Endothelial cell of umbilical vein (primary cell): ENCODE measurements at regions not wholly inside any gene's neighbourhood (a gene's known extent, or its start where the extent isn't known, plus 50 kb on each side); places are given as distances from the start of the nearest gene placed in this dataset.

Source experiments
- BruUV-seq: library from RNA; stranded (reverse); fragments of 400-500 nt; replicated peaks from 2 replicates; lab custom pipeline; 2021; lab: Mats Ljungman, UMichigan
- CTCF ChIA-PET: fragments of 300-600, 350-600 bp; sonication (Branson Sonifier 250); formaldehyde crosslinking; loops from one replicate; lab custom pipeline; 2021; ENCODE audit warnings: antibody characterized with exemption, inconsistent platforms; lab: Charles Lee
- POLR2A ChIA-PET: fragments of 300-600, 350-600 bp; sonication (Branson Sonifier 250); formaldehyde crosslinking; loops from one replicate; lab custom pipeline; 2021; ENCODE audit warnings: antibody characterized with exemption, inconsistent platforms; lab: Charles Lee
- DNase-seq: peaks from one replicate; pipeline ENCODE4 v3.0.0-alpha.2; 2011; ENCODE audit warnings: low read depth, low spot score
- FAIRE-seq: peaks from 2 replicates; lab custom pipeline; 2011; peaks lifted over from hg19 to GRCh38; lab: Jason Lieb, UNC
- H2AFZ ChIP-seq: 2 replicates; pipeline ENCODE4 v1.6.0; 2012; ENCODE audit warnings: low read depth, low read length, control low read depth, inconsistent platforms
- H3K27ac ChIP-seq: 2 replicates; pipeline ENCODE4 v1.5.1; 2011; ENCODE audit warnings: low read depth, mild to moderate bottlenecking, control low read depth, low read length, moderate library complexity; ENCODE audit not compliant: insufficient read depth
- H3K27me3 ChIP-seq, 2 experiments: 2 replicates each; pipeline versions ENCODE4 v1.6.0 to v1.6.1; 2011; ENCODE audit warnings: low read length in 2 of 2, mixed read lengths in 1 of 2; ENCODE audit not compliant: control insufficient read depth in 2 of 2, insufficient read depth in 2 of 2
- H3K36me3 ChIP-seq, 2 experiments: 2 replicates in 1 of 2; 3 replicates in 1 of 2; pipeline ENCODE4 v1.5.1; 2011; ENCODE audit warnings: low read length in 2 of 2, mild to moderate bottlenecking in 1 of 2, moderate library complexity in 1 of 2; ENCODE audit not compliant: control insufficient read depth in 2 of 2, insufficient read depth in 2 of 2; ENCODE audit errors: extremely low read depth in 1 of 2
- H3K4me1 ChIP-seq: 3 replicates; pipeline ENCODE4 v1.5.1; 2011; ENCODE audit warnings: mild to moderate bottlenecking, low read length; ENCODE audit not compliant: control insufficient read depth, insufficient read depth; ENCODE audit errors: extremely low read depth
- H3K4me2 ChIP-seq: 2 replicates; pipeline ENCODE4 v1.6.1; 2011; ENCODE audit warnings: low read length, control low read depth, mixed read lengths; ENCODE audit not compliant: insufficient read depth
- H3K4me3 ChIP-seq, 3 experiments: fragments of 200-600 bp in 1 of 3; sonication (generic), shearing (Covaris generic) in 1 of 3; replicated peaks in 1 of 3; 2 replicates each; pipeline ENCODE4 v1.5.1; 2011 to 2016; ENCODE audit warnings: control low read depth in 3 of 3, low read length in 3 of 3, mild to moderate bottlenecking in 2 of 3, inconsistent platforms in 1 of 3, low read depth in 1 of 3, moderate library complexity in 1 of 3; ENCODE audit not compliant: insufficient read depth in 1 of 3
- H3K79me2 ChIP-seq: 2 replicates; pipeline ENCODE4 v1.6.0; 2012; ENCODE audit warnings: low read length, inconsistent platforms; ENCODE audit not compliant: control insufficient read depth, insufficient read depth
- H3K9ac ChIP-seq: replicated peaks from 2 replicates; pipeline ENCODE3; 2011; ENCODE audit warnings: low read length, control low read depth; ENCODE audit not compliant: insufficient read depth; ENCODE audit errors: extremely low read depth
- H3K9me1 ChIP-seq: replicated peaks from 3 replicates; pipeline ENCODE4 v1.6.0; 2011; ENCODE audit warnings: mild to moderate bottlenecking, low read length; ENCODE audit not compliant: control insufficient read depth, insufficient read depth; ENCODE audit errors: extremely low read depth
- H3K9me3 ChIP-seq: replicated peaks from 2 replicates; pipeline ENCODE4 v1.5.1; 2012; ENCODE audit warnings: low read length, inconsistent platforms; ENCODE audit not compliant: control insufficient read depth, insufficient read depth
- H4K20me1 ChIP-seq: replicated peaks from 2 replicates; pipeline ENCODE3; 2011; ENCODE audit warnings: mild to moderate bottlenecking, low read length; ENCODE audit not compliant: control insufficient read depth, insufficient read depth; ENCODE audit errors: extremely low read depth
- CTCF ChIP-seq, 2 donors: IDR thresholded peaks; 1 replicate in 1 of 2; 2 replicates in 1 of 2; pipeline ENCODE4 v1.5.1; 2011; ENCODE audit warnings: low read length in 2 of 2, mild to moderate bottlenecking in 2 of 2, moderate library complexity in 2 of 2, control low read depth in 1 of 2, inconsistent platforms in 1 of 2, low read depth in 1 of 2; ENCODE audit not compliant: insufficient read depth in 1 of 2; ENCODE audit errors: extremely low read depth in 1 of 2
- EZH2 ChIP-seq: IDR thresholded peaks from 2 replicates; pipeline ENCODE4 v1.6.1; 2012; ENCODE audit warnings: borderline replicate concordance, low read depth, mild to moderate bottlenecking, moderate library complexity, low read length, inconsistent platforms; ENCODE audit not compliant: severe bottlenecking
- FOS ChIP-seq: IDR thresholded peaks from 2 replicates; pipeline ENCODE4 v1.6.1; 2011; ENCODE audit warnings: mild to moderate bottlenecking, low read length, moderate library complexity, borderline replicate concordance; ENCODE audit not compliant: insufficient read depth
- GATA2 ChIP-seq: IDR thresholded peaks from 2 replicates; pipeline ENCODE4 v1.7.0; 2011; ENCODE audit warnings: low read depth, mild to moderate bottlenecking, moderate library complexity, mixed read lengths, low read length; ENCODE audit not compliant: insufficient read length, insufficient read depth
- JUN ChIP-seq: IDR thresholded peaks from 2 replicates; pipeline ENCODE4 v1.6.1; 2011; ENCODE audit warnings: borderline replicate concordance, low read depth; ENCODE audit not compliant: insufficient read length, insufficient read depth
- MAX ChIP-seq: IDR thresholded peaks from 2 replicates; pipeline ENCODE4 v1.6.1; 2011; ENCODE audit not compliant: insufficient read depth, insufficient read length
- MYC ChIP-seq: IDR thresholded peaks from one replicate; pipeline ENCODE4 v1.6.1; 2011; ENCODE audit warnings: mild to moderate bottlenecking, low read depth, low read length
- POLR2A ChIP-seq: IDR thresholded peaks from 2 replicates; pipeline ENCODE4 v1.6.1; 2012; ENCODE audit warnings: low read depth, mild to moderate bottlenecking, control low read depth, low read length
- POLR2AphosphoS5 ChIP-seq: IDR thresholded peaks from 2 replicates; pipeline ENCODE4 v1.6.1; 2012; ENCODE audit warnings: low read depth, mild to moderate bottlenecking, control low read depth, low read length, moderate library complexity; ENCODE audit not compliant: insufficient read depth
- dilution Hi-C: fragments of 300-500 bp; cut with MboI; formaldehyde crosslinking; loops from one replicate; pipeline ENCODE4 v1.15.0; 2019; ENCODE audit warnings: low sequenced_read_pairs; ENCODE audit not compliant: extremely low pct_ligation_motif_present
- intact Hi-C: fragments of 100-400 bp; cut with micrococcal nuclease; formaldehyde crosslinking; loops from one replicate; pipeline ENCODE4 v1.10.0; 2022

DNA sequence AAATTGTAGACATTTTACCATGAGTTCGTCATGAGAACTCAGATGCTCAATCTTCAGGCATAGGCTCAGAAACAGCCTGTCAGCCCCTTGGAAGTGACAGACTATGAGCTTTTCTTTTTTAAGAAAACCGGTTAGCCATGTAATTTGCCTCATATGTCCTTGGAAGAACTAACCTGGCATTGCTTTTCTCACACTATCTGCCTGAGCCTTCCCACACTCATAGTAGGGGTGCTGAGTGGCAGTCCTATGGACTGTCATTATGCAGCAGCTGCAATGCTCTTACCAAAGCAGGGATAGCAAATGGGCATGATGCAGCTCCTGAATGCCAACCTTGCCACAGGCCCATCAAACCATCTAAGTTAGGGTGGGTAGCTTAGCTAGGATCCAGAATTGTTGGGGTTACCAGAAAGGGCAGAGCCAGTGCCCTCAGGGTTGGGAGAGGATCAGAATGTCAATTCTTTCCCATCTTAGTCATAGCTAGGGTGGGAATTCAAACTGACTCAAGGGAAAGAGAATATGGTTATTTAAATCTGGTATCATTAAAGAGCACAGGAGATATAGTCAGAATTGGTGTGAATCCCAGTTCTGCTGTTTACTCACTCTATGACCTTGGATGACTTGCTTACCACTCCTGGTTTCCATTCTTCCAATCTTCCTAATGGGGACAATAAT lies 230.6 kb upstream of the CPEB2 start:
- H3K79me2 ChIP-seq = no peaks in the 10 kb centered on the region
- intact Hi-C loops (no loop called here), dilution Hi-C loops (no loop called here)
- H4K20me1 ChIP-seq = no peaks in the 10 kb centered on the region
- FAIRE-seq = no peak
- ChIA-PET CTCF (no interaction called here), POLR2A (no interaction called here)
- BruUV-seq = no TSS peak
- H3K9me1 ChIP-seq = no peaks in the 10 kb centered on the region
- H3K27me3 ChIP-seq = no peaks in the 10 kb centered on the region
- H3K4me2 ChIP-seq = no peak overlapping the region
- no peak for TF ChIP-seq POLR2A
- no peak for TF ChIP-seq FOS
- TF ChIP-seq MAX = no peak
- TF ChIP-seq JUN = no peak
- TF ChIP-seq POLR2AphosphoS5 = no peak
- TF ChIP-seq EZH2 = no peak
- TF ChIP-seq GATA2 = no peak
- no peak for TF ChIP-seq MYC
- TF ChIP-seq CTCF (IDR thresholded peaks at IDR 0.05; ENCODE audit: extremely low read depth in 1 of 2, insufficient read depth in 1 of 2, low read depth in 1 of 2, low read length in 2 of 2) = no peak
- H3K36me3 ChIP-seq = no peaks in the 10 kb centered on the region
- H3K4me1 ChIP-seq = no peaks in the 10 kb centered on the region
- no peak overlapping the region for H3K4me3 ChIP-seq
- no peak overlapping the region for H3K27ac ChIP-seq
- no peaks in the 10 kb centered on the region for H3K9me3 ChIP-seq
- DNase-seq = no peak
- H2AFZ ChIP-seq = no peak overlapping the region
- no peak overlapping the region for H3K9ac ChIP-seq
